LNCAP (cell line): ENCODE measurements at regions not wholly inside any gene's neighbourhood (a gene's known extent, or its start where the extent isn't known, plus 50 kb on each side); places are given as distances from the start of the nearest gene placed in this dataset.

Source experiments
- CTCF ChIP-seq: fragments of 450-650 bp; IDR thresholded peaks from 2 replicates; pipeline ENCODE4 v1.5.1; 2017; ENCODE audit warnings: mild to moderate bottlenecking

GRCh38 chr3:168396861-168397260 is 301.1 kb upstream of the GOLIM4 start:
- no peak for TF ChIP-seq CTCF

DNA sequence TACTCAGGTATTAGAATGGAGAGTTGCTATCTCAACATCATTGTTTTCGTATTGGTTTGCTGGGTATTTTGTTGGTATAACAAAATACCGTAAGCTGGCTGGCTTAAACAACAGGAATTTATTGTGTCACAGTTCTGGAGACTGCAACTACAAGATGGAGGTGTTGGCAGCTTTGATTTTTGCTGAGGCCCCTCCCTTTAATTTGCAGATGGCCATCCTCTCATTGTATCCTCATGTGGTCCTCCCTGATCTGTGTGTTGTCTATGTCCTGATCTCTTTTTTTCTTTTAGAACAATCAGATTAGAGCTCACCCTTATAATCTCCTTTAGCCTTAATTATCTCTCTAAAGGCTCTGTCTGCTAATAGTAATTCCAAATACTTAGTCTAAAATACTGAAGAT is 299.8 kb upstream of the GOLIM4 start:
- TF ChIP-seq CTCF = no peak

- TF ChIP-seq CTCF = no peak
Observed at GRCh38 chr3:168394439-168394838, 298.7 kb upstream of the GOLIM4 start.

DNA sequence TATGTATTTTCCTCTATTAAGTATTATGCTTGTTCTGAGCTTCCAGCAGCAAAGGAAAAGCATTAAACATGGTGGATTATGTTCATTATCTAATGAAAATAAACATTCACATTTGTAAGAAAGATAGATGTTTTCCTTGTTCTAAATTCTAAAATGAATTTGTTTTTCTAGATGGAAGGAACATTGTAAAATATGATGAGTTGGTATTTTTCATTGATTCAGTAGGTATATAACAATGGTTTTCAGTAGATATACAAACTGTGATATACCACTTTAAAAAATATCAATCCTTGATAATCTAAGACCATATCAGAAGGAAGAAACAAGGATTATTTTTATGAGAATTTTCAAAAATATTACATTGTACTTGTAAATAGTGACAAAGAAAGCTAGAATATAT is 290.6 kb upstream of the GOLIM4 start:
- no peak for TF ChIP-seq CTCF

DNA sequence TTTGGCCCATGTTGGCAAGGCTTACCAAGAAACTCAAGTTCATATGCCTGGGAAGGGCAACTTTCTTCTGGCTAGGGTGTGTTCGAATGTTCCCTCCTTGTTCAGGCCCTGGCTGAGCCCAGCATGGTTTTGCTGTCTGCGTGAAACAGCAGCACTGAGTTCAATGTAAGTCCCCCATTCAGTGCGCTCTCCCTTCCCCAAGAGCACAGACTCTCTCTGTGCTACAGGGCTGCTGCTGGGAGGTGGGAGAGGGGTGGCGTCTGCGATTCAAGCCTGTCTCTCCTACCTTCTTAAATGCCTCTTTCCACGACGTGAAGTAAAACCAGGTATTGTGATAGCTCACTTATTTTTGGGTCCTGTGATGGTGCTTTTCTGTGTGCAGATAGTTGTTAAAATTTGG is 289.3 kb upstream of the GOLIM4 start:
- no peak for TF ChIP-seq CTCF

DNA sequence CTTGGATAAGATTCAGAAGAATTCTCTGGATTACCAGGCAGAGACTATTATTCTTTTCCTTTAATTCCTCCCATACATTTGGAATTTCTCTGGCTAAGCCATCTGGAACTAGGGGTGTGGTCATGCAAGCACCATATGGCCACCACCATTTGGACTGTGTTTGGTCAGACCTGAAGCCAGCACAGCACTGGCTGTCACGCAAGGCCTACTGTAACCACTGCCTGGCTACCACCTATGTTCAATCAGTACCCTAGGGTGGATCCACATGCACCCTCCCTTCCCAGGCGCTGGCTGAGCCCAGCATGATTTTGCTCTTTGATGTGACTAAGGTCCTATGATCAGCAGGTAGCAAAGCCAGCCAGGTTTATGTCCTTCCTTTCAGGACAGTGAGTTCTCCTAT is 287.8 kb upstream of the GOLIM4 start:
- TF ChIP-seq CTCF = no peak

GRCh38 chr3:168371846-168372245 is 276.1 kb upstream of the GOLIM4 start:
- TF ChIP-seq CTCF = no peak

- TF ChIP-seq CTCF = no peak
Observed at GRCh38 chr3:168364967-168365366, 269.2 kb upstream of the GOLIM4 start.
